ENCODE measurements at regions not wholly inside any gene's neighbourhood (a gene's known extent, or its start where the extent isn't known, plus 50 kb on each side); places are given as distances from the start of the nearest gene placed in this dataset.
"Not testable (repeated sequence)": the region's sequence is repeated elsewhere in the genome, so short reads cannot be mapped to it uniquely, and the experiment has no call there.

- DNase-seq (ENCODE audit: extremely low read depth in 1 of 11, low read depth in 9 of 11, low spot score in 4 of 11) = no peak
Observed at GRCh38 chr13:65240773-65241172, 1989.4 kb downstream of the PCDH9 start.

DNA sequence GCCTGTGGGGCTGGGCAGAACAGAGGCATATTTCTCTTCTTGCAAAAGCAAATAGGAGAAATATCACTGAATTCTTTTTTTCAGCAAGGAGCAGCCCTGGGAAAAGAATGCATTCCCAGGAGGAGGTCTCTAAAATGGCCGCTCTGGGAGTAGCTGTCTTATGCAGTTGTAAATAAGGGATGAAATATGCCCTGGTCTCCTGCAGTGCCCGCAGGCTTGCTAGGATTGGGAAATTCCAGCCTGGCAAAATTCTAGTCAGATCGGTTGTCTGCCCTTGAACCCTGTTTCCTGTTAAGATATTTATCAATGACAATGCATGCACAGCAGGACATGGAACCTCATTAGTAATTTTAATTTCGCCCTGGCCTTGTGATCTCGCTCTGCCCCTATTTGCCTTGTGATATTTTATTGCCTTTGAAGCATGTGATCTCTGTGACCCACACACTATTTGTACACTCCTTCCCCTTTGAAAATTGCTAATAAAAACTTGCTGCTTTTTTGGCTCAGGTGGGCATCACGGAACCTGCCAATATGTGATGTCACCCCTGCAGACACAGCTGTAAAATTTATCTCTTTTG lies 1993.2 kb downstream of the PCDH9 start:
- DNase-seq (ENCODE audit: extremely low read depth in 1 of 11, low read depth in 9 of 11, low spot score in 4 of 11) = no peak

DNA sequence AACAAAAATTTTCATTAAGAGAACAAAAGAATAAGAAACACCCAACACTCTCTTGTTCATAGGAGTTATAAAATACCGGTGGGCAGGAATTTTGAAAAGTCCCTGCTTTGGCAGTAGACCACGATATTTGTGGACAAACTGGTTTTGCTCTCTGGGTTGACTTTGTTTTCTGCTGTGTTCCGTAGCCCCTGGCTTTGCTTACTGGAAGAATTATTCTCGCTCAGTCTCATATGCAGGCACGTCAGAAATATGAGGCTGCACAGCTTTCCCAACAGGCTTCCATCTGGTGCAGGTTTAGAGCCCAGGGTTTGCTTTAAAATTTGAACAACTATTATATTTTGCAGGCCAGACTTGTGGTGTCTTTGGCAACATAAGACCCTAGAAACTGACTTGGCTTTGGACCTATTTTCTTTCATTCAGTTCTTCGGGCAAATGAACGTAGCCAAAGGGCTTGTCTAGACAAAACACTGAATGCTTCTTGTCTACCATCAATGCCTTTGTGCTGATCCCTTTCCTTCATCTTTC lies 2012.6 kb downstream of the PCDH9 start:
- peak in 4 of 11 donors; percentile 0 to 4 (median 2) for DNase-seq (ENCODE audit: extremely low read depth in 1 of 11, low read depth in 9 of 11, low spot score in 4 of 11)

DNA sequence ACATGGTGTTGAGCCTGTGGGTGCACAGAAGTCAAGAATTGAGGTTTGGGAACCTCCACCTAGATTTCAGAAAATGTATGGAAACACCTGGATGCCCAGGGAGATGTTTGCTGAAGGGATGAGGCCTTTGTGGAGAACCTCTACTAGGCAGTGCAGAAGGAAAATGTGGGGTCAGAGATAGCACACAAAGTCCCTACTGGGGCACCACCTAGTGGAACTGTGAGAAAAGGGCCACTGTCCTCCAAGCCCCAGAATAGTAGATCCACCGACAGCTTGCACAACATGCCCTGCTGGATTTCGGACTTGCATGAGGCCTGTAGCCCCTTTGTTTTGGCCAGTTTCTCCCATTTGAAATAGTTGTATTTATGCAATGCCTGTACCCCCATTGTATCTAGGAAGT lies 2027.3 kb downstream of the PCDH9 start:
- not testable (repeated sequence) for DNase-seq (ENCODE audit: extremely low read depth in 1 of 11, low read depth in 9 of 11, low spot score in 4 of 11)

DNA sequence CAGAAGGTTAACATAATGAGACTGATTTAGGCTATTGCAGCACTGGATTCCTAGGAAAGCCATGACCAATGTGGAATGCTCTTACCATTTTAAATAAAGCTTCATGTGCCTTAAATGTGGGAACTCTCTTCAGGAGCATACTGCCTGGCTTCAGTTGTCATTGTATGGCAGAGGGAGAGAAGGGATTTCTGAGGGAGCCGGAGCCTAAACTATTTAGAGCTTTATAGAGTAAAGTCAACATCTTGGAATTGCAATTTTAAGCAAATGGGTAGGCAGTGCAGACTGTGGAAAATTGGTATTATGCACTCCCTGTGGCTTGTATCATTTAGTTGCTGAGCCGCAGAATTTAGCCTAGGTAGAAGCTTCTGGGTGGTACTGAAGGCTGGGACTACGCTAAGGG lies 2041.4 kb downstream of the PCDH9 start:
- no peak for DNase-seq (ENCODE audit: extremely low read depth in 1 of 11, low read depth in 9 of 11, low spot score in 4 of 11)

- no peak for DNase-seq (ENCODE audit: extremely low read depth in 1 of 11, low read depth in 9 of 11, low spot score in 4 of 11)
Observed at GRCh38 chr13:65168026-65168425, 2062.1 kb downstream of the PCDH9 start.

DNA sequence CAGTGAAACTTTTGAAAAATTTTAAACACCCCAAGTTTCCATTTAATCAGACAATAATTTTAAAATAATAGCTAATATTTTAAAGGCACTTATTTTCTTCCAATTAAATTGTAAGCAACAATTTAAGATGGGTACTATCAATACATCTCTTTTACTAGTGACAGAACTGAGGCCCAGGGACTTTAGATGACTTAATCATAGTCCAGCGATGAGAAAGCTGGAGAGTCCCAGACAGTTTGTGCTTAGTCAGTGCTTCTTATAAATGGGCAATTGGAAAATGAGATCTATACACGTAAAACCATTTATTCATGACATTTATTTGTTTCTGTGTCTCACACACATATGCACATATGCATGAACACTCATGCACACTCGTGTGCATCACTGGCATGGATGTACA lies 2063.5 kb downstream of the PCDH9 start:
- no peak for DNase-seq (ENCODE audit: extremely low read depth in 1 of 11, low read depth in 9 of 11, low spot score in 4 of 11)

DNA sequence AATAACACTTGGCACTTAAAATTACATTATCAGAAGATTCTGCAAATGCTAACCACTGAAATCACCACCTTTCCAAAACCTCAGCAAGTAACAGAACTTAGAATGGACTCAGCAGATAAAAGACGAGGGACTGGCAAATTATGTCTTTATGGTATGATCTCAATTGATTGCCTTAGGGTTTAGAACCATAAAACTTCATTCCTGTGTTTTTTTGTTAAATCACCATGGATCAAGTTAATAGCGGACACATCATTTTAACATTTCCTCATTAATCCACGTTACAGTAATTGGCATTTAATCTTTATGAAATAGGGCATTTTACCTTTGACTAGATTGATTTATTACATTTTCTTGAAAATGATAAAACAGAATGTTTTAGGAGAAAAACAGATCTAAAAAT lies 2070.3 kb downstream of the PCDH9 start:
- no peak for DNase-seq (ENCODE audit: extremely low read depth in 1 of 11, low read depth in 9 of 11, low spot score in 4 of 11)

- DNase-seq (ENCODE audit: extremely low read depth in 1 of 11, low read depth in 9 of 11, low spot score in 4 of 11) = no peak
Observed at GRCh38 chr13:65155861-65156260, 2074.3 kb downstream of the PCDH9 start.

GRCh38 chr13:65154661-65155447 lies 2075.3 kb downstream of the PCDH9 start:
- no peak for DNase-seq (ENCODE audit: extremely low read depth in 1 of 11, low read depth in 9 of 11, low spot score in 4 of 11)

DNA sequence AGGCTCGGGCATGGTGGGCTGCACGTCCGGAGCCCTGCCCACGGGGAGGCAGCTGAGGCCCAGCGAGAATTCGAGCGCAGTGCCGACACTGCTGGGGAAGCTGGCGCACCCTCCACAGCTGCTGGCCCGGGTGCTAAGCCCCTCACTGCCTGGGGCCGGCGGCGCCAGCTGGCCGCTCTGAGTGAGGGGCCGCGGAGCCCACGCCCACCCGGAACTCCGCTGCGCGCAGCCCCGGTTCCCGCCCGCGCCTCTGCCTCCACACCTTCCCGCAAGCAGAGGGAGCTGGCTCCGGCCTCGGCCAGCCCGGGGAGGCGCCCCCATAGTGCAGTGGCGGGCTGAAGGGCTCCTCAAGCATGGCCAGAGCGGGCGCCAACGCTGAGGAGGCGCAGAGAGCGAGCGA lies 2080.4 kb downstream of the PCDH9 start:
- no peak for DNase-seq (ENCODE audit: extremely low read depth in 1 of 11, low read depth in 9 of 11, low spot score in 4 of 11)

DNA sequence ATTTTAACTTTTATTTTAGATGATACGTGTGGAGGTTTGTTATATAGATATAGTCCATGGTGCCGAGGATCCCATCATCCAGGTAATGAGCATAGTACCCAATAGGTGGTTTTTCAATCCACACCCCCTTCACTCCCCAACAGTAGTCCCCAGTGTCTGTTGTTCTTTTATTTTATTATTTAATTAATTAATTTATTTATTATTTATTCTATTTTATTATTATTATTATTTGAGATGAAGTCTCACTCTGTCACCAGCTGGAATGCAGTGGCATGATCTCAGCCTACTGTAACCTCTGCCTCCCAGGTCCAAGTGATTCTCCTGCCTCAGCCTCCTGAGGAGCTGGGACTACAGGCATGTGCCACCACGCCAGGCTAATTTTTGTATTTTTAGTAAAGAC lies 2086.2 kb downstream of the PCDH9 start:
- no peak for DNase-seq (ENCODE audit: extremely low read depth in 1 of 11, low read depth in 9 of 11, low spot score in 4 of 11)

DNA sequence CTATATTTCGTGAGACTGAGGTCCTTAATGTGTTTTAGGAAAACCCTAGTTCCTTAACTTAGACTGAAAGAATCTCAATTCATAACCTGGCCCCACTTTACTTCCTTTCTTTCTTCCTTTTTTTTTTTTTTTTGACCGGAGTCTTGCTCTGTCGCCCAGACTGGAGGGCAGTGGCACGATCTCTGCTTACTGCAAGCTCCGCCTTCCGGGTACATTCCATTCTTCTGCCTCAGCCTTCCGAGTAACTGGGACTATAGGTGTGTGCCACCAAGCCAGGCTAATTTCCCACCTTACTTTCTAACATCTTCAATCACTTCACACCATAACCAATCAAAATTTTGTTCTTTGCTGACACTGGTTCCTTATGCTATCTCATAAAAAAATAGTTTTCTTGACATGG lies 2097.0 kb downstream of the PCDH9 start:
- DNase-seq (ENCODE audit: extremely low read depth in 1 of 11, low read depth in 9 of 11, low spot score in 4 of 11) = no peak

- no peak for DNase-seq (ENCODE audit: extremely low read depth in 1 of 11, low read depth in 9 of 11, low spot score in 4 of 11)
Observed at GRCh38 chr13:65125236-65125635, 2104.9 kb downstream of the PCDH9 start.

- DNase-seq (ENCODE audit: extremely low read depth in 1 of 11, low read depth in 9 of 11, low spot score in 4 of 11) = no peak
Observed at GRCh38 chr13:65112531-65112941, 2117.6 kb downstream of the PCDH9 start.

GRCh38 chr13:65112123-65112522 lies 2118.0 kb downstream of the PCDH9 start:
- DNase-seq (ENCODE audit: extremely low read depth in 1 of 11, low read depth in 9 of 11, low spot score in 4 of 11) = no peak

DNA sequence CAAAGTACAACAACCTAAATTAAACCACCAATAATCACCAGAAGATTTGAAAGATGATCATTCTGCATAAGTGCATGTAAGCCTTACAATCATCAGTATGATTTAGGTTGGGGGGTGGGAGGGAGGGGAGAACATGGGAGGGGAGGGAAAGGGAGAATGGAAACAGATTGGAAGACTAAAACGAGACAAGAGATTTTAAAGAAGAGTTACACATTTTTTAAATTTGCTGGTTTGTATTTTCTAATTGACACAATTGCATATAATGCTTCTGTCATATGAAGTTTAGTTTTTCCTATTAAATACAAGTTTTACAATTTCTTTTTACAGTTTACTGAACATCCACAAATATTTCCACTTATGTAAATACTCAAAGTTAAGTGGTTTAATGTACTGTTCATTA lies 2118.9 kb downstream of the PCDH9 start:
- no peak for DNase-seq (ENCODE audit: extremely low read depth in 1 of 11, low read depth in 9 of 11, low spot score in 4 of 11)

- not testable (repeated sequence) for DNase-seq (ENCODE audit: extremely low read depth in 1 of 11, low read depth in 9 of 11, low spot score in 4 of 11)
Observed at GRCh38 chr13:65104436-65104835, 2125.7 kb downstream of the PCDH9 start.

GRCh38 chr13:65103351-65103750 lies 2126.8 kb downstream of the PCDH9 start:
- no peak for DNase-seq (ENCODE audit: extremely low read depth in 1 of 11, low read depth in 9 of 11, low spot score in 4 of 11)

DNA sequence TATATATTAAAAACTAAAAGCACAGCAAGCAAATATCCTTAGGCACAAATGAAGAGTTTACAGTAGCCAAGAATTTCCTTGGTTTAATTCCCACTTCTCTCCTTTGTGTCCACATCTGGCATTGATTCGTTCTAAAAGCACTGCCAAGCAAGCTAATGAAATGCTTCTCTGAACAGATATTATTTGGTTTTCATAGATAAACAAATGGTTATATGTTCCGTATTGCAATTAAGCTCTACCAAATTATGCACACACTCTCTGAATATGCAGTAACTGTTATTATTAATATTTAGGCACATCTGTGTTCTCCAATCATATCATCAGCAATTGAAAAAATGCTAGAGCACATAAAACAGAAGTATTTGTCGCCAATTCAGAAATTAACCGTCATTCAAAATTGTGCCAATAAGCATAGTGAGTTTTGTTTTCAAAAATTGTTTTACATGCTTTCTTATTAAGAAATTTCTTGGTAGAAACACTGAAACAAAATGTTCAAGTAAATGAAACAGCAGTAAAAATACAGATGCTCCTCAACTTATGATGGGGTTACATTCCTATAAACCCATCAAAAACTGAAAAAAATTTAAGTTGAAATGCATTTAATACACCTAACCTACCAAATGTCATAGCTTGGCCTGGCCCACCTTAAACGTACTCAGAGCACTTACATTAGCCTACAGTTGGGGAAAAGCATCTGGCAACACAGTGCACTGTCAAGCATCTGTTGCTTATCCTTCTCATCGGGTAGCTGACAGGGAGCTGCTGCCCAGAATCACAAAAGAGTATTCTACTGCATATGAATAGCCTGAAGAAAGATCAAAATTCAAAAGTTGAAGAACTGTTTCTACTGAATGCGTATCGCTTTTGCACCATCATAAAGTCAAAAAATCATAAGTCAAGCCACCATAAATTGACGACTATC lies 2134.7 kb downstream of the PCDH9 start:
- DNase-seq (ENCODE audit: extremely low read depth in 1 of 11, low read depth in 9 of 11, low spot score in 4 of 11) = no peak

All from renal cortex interstitium (tissue), 11 donors.